ENCODE measurements at regions not wholly inside any gene's neighbourhood (a gene's known extent, or its start where the extent isn't known, plus 50 kb on each side); places are given as distances from the start of the nearest gene placed in this dataset.

DNA sequence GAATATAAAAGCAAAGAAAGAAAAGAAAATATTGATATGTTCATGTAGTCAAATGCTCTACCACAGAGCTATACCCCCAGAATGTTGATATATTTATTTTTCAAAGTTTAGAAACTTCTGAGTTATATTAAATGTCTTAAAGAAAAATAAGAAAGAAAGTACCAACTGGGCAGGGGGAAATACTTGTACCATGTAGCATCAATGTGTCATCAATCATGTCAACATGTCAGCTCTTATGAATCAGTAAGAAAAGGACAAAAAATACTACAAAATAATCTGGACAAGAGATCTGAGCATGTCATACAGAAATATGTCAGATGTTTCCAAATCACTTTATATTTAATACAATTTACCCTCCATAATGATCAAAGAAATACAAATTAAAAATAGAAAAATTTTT lies 595.1 kb upstream of the ATP2B1 start:
- FAIRE-seq: no peak
- TF ChIP-seq, protein P1, sequence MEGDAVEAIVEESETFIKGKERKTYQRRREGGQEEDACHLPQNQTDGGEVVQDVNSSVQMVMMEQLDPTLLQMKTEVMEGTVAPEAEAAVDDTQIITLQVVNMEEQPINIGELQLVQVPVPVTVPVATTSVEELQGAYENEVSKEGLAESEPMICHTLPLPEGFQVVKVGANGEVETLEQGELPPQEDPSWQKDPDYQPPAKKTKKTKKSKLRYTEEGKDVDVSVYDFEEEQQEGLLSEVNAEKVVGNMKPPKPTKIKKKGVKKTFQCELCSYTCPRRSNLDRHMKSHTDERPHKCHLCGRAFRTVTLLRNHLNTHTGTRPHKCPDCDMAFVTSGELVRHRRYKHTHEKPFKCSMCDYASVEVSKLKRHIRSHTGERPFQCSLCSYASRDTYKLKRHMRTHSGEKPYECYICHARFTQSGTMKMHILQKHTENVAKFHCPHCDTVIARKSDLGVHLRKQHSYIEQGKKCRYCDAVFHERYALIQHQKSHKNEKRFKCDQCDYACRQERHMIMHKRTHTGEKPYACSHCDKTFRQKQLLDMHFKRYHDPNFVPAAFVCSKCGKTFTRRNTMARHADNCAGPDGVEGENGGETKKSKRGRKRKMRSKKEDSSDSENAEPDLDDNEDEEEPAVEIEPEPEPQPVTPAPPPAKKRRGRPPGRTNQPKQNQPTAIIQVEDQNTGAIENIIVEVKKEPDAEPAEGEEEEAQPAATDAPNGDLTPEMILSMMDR (IDR thresholded peaks at IDR 0.05; ENCODE audit: insufficient read depth, missing control alignments): no peak
- DNase-seq (ENCODE audit: insufficient read length, low spot score): no peak

DNA sequence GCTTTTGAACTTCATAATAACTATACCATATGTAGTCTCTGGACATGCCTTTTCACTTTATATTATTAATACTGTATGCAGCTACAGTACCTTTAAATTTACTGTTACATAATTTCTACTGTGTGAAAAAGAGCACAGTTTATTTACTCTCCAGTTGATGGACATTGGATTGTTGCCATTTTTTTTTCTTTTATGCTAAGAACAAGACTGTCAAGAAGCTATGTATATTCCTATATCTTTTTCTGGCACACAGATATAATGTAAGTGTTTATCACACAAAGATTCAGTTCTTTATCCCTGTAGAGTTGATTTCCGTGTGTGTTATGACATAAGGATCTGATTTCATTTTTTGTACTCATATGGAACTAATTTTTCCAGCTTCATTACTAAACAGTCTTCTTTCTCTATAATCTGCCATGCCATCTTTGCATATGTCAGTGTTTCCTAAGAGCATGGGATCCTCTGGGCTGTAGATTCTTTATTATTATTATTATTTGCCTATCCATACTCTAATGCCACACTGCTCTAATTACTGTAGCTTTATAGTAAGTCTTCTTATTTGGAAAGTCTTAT lies 593.0 kb upstream of the ATP2B1 start:
- FAIRE-seq: no peak
- DNase-seq (ENCODE audit: insufficient read length, low spot score): no peak
- TF ChIP-seq, protein P1 (IDR thresholded peaks at IDR 0.05; ENCODE audit: insufficient read depth, missing control alignments): no peak

DNA sequence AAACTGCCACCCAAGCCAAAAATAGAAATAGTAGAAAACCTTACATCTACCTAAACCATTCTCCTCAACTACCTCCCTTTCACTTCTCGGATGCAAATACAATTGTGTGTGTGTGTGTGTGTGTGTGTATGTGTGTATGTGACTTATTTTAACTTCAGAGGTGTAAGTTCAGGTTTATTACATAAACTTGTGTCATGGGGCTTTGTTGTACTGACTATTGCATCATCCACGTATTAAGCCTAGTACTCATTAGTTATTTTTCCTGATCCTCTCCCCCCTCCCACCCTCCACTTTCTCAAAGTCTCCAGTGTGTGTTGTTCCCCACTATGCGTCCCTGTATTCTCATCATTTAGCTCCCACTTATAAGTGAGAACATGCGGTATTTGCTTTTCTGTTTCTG lies 592.5 kb upstream of the ATP2B1 start:
- DNase-seq (ENCODE audit: insufficient read length, low spot score) (no peak), FAIRE-seq (no peak)
- TF ChIP-seq, protein P1 (IDR thresholded peaks at IDR 0.05; ENCODE audit: insufficient read depth, missing control alignments): no peak

DNA sequence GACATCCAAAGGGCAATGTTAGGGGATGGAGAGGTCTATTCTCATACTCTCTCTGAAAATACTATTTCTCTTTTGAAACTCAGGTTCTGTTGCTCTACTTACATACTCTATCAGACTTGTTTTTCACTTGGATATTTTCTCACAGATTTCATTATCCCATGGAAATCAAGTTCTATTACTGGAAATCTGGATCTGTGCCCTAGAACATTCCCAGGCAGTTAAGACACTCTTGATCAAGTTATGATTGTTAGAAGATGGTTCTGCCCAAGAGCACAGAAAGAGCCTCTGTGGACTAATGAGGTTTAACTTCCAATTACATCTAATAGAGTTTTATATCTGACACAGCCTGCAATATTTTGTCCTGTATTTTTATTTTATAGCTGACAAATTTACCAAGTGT lies 591.0 kb upstream of the ATP2B1 start:
- FAIRE-seq (peak; percentile 6), DNase-seq (ENCODE audit: insufficient read length, low spot score) (no peak)
- TF ChIP-seq, protein P1 (IDR thresholded peaks at IDR 0.05; ENCODE audit: insufficient read depth, missing control alignments): no peak

DNA sequence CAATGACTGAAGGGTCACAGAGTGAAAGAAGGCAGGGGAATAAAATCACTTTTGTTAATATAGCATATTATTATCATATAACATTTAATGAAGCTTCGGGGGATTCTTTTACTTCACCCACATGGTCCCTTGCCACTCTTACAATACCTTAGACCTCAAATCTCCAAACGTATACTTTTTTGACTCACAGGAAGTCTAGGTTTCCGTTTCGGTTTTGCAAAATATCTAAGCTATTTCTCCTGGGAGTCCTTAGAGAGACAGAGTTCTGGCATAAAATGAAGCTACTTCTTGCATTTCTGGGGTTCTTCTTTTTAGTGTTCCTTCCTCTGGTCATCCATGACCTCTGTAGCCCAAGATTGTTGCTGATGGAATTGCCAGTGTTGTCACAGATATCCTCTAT lies 590.5 kb upstream of the ATP2B1 start:
- no peak for DNase-seq (ENCODE audit: insufficient read length, low spot score)
- TF ChIP-seq, protein P1 (IDR thresholded peaks at IDR 0.05; ENCODE audit: insufficient read depth, missing control alignments): no peak
- no peak for FAIRE-seq

DNA sequence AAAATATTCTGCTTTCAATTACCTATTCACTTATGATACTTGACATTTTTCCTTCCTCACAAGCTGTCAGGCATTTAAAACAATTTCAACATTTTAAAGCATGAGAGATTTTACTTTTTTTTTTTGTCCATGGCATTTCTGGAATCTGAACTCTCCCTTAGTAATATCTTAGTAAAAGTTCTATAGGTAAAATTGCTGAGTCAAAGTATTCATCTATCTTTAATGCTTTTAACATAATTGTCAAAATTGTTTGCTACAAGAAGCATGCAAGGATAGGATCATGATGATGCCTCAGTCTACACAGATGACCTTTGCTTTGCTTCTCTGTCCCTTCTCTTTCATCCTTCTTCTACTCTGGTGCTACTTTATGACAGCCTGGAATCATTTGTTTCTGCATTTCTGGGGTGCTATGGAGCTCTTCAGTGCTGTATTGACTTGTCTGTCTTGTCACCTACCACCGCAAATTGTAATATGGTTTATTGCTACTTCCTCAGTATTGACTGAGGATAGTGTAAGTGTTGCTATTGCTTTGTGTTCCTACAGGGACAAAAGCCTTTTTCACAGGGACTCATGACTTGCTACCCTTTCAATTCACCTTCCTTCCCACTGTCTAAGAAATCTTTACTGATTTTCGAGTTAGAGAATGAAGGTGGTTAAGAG lies 589.8 kb upstream of the ATP2B1 start:
- DNase-seq (ENCODE audit: insufficient read length, low spot score) (no peak), FAIRE-seq (peak; percentile 29)
- TF ChIP-seq, protein P1 (IDR thresholded peaks at IDR 0.05; ENCODE audit: insufficient read depth, missing control alignments): no peak

DNA sequence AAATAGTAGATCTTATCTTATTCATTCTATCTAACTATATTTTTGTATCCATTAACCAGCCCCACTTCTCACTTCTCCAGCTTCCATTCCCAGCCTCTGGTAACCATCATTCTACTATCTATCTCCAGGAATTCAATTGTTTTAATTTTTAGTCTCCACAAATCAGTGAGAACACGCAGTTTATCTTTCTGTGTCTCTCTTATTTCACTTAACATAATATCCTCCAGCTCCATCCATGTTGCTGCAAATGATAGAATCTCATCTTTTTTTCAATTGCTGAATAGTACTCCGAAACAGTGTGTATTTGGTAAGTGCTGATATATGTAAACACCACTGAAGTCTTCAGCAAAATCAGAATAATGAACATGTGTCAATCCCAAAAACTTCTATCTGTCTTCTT lies 587.2 kb upstream of the ATP2B1 start:
- TF ChIP-seq, protein P1 (IDR thresholded peaks at IDR 0.05; ENCODE audit: insufficient read depth, missing control alignments): no peak
- FAIRE-seq (no peak), DNase-seq (ENCODE audit: insufficient read length, low spot score) (no peak)

Data from D721Med (cell line).